ENCODE measurements at regions not wholly inside any gene's neighbourhood (a gene's known extent, or its start where the extent isn't known, plus 50 kb on each side); places are given as distances from the start of the nearest gene placed in this dataset.

DNA sequence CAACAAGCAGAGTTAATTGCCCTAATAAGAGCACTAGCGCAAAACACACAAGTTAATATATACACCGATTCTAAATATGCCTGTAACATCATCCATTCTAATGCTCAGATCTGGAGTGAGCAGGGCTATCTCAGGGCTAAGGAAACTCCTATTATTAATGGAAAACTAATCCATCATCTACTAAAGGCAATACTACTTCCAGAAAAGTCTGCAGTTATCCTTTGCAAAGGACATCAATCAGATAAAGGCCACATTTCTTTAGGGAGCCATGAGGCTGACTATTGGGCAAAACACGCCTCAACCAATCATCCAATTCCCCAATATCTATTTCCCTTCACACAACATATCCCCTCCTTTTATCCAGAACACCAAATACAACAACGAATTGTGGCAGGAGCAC is 1032.3 kb upstream of the NUDT12 start:
- TF ChIP-seq, protein P1, sequence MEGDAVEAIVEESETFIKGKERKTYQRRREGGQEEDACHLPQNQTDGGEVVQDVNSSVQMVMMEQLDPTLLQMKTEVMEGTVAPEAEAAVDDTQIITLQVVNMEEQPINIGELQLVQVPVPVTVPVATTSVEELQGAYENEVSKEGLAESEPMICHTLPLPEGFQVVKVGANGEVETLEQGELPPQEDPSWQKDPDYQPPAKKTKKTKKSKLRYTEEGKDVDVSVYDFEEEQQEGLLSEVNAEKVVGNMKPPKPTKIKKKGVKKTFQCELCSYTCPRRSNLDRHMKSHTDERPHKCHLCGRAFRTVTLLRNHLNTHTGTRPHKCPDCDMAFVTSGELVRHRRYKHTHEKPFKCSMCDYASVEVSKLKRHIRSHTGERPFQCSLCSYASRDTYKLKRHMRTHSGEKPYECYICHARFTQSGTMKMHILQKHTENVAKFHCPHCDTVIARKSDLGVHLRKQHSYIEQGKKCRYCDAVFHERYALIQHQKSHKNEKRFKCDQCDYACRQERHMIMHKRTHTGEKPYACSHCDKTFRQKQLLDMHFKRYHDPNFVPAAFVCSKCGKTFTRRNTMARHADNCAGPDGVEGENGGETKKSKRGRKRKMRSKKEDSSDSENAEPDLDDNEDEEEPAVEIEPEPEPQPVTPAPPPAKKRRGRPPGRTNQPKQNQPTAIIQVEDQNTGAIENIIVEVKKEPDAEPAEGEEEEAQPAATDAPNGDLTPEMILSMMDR (IDR thresholded peaks at IDR 0.05), result no peak
- TF ChIP-seq EP300 (IDR thresholded peaks at IDR 0.05), result no peak

Measured in stomach (tissue), 4 donors.